HepG2 (cell line): ENCODE measurements at regions not wholly inside any gene's neighbourhood (a gene's known extent, or its start where the extent isn't known, plus 50 kb on each side); places are given as distances from the start of the nearest gene placed in this dataset.

ENCODE experiments used
- BCL6 ChIP-seq: IDR thresholded peaks from 2 replicates; pipeline ENCODE4 v1.6.1; 2016; ENCODE audit warnings: missing genetic modification reagents, missing compliant biosample characterization
- CCDC6 ChIP-seq: sonication (generic); formaldehyde crosslinking; IDR thresholded peaks from 2 replicates; pipeline ENCODE4 v1.8.1; 2022; ENCODE audit warnings: mild to moderate bottlenecking, missing genetic modification reagents, moderate library complexity
- CREM ChIP-seq, 2 experiments: sonication (generic) in 1 of 2; formaldehyde crosslinking in 1 of 2; IDR thresholded peaks; 2 replicates each; pipeline versions ENCODE4 v1.4.0 to v1.6.1; 2016 to 2020; ENCODE audit warnings: antibody characterized with exemption in 1 of 2, mild to moderate bottlenecking in 1 of 2, missing genetic modification reagents in 1 of 2
- ERF ChIP-seq: IDR thresholded peaks from 2 replicates; pipeline ENCODE4 v1.6.1; 2018; ENCODE audit warnings: missing biosample characterization, missing genetic modification reagents
- FOSL1 ChIP-seq: sonication (generic); formaldehyde crosslinking; IDR thresholded peaks from 2 replicates; pipeline ENCODE4 v1.9.0; 2021; ENCODE audit warnings: missing genetic modification reagents, borderline replicate concordance
- HNRNPK ChIP-seq: fragments of 200-400 bp; formaldehyde crosslinking; IDR thresholded peaks from 2 replicates; pipeline ENCODE4 v1.6.1; 2018; ENCODE audit warnings: low read length, low read depth, moderate library complexity, mild to moderate bottlenecking; ENCODE audit not compliant: poor library complexity, severe bottlenecking
- KLF11 ChIP-seq: IDR thresholded peaks from 2 replicates; pipeline ENCODE4 v1.6.1; 2016; ENCODE audit warnings: missing compliant biosample characterization
- MIER2 ChIP-seq: IDR thresholded peaks from 2 replicates; pipeline ENCODE4 v1.6.1; 2016; ENCODE audit warnings: missing biosample characterization, missing genetic modification reagents
- MYC ChIP-seq: sonication (generic); formaldehyde crosslinking; IDR thresholded peaks from 2 replicates; pipeline ENCODE4 v1.9.0; 2021; ENCODE audit warnings: missing genetic modification reagents, borderline replicate concordance
- TCF7L2 ChIP-seq: IDR thresholded peaks from 2 replicates; pipeline ENCODE4 v1.6.1; 2011; ENCODE audit warnings: mild to moderate bottlenecking, low read depth, low read length, moderate library complexity
- ZEB1 ChIP-seq: IDR thresholded peaks from 2 replicates; pipeline ENCODE4 v1.6.1; 2012; ENCODE audit warnings: mild to moderate bottlenecking, low read depth, inconsistent platforms; ENCODE audit not compliant: insufficient replicate concordance
- ZFP36L1 ChIP-seq: sonication (generic); formaldehyde crosslinking; IDR thresholded peaks from 2 replicates; pipeline ENCODE4 v1.8.0; 2022; ENCODE audit warnings: mild to moderate bottlenecking, missing genetic modification reagents, moderate library complexity
- ZMYM4 ChIP-seq: sonication (generic); formaldehyde crosslinking; IDR thresholded peaks from 2 replicates; pipeline ENCODE4 v1.8.1; 2023; ENCODE audit warnings: mild to moderate bottlenecking, missing genetic modification reagents
- ZNF572 ChIP-seq: sonication (generic); formaldehyde crosslinking; IDR thresholded peaks from 2 replicates; pipeline ENCODE4 v1.5.1; 2020; ENCODE audit warnings: mild to moderate bottlenecking, missing genetic modification reagents
- TF ChIP-seq, protein P1 (sequence below): sonication (generic); formaldehyde crosslinking; IDR thresholded peaks from 2 replicates; pipeline ENCODE4 v1.4.0; 2020; ENCODE audit warnings: missing genetic modification reagents, borderline replicate concordance
- TF ChIP-seq, protein P2 (sequence below): sonication (generic); formaldehyde crosslinking; IDR thresholded peaks from 2 replicates; pipeline ENCODE4 v1.4.0; 2020; ENCODE audit warnings: low read depth, mild to moderate bottlenecking, missing genetic modification reagents
- TF ChIP-seq, protein P3 (sequence below): sonication (generic); formaldehyde crosslinking; IDR thresholded peaks from 2 replicates; pipeline ENCODE4 v1.5.0; 2020; ENCODE audit warnings: mild to moderate bottlenecking, missing genetic modification reagents, borderline replicate concordance
- TF ChIP-seq, protein P4 (sequence below): sonication (generic); formaldehyde crosslinking; conservative IDR thresholded peaks from 2 replicates; pipeline ENCODE4 v1.4.0; 2020; ENCODE audit warnings: mild to moderate bottlenecking, missing genetic modification reagents, moderate library complexity
- TF ChIP-seq, protein P5 (sequence below): sonication (generic); formaldehyde crosslinking; IDR thresholded peaks from 2 replicates; pipeline ENCODE4 v1.8.0; 2022; ENCODE audit warnings: mild to moderate bottlenecking, missing genetic modification reagents

DNA sequence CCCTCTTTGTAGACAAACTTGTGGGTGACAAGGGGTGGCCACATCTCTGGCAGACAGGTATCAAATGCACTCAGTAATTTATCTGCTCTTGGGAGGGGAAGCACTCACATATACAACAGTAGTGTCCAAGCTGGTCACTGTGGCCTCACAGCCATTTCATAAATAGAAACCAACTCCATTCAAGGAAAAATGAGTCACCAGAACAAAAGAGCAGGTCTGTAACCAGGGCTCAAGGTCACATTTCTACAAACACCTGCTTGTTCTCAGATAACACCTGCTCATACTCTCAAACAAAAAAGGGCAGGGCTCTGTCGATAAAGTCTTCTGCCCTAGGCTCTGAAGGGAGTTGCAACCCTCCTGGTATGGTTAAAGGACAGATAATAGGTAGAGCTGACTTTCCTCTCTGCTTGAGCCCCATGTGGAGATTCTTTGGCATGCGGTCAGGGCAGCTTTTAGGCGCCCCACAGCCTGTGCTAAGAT is 459.0 kb downstream of the BCL11A start (continued):
- TF ChIP-seq MIER2 (CRISPR knock-in tag) (peak; percentile 83), ZEB1 (peak; percentile 97), CREM (IDR thresholded peaks at IDR 0.05) (peak; percentile 57), CREM (CRISPR knock-in tag; IDR thresholded peaks at IDR 0.05) (no peak), CCDC6 (CRISPR knock-in tag) (peak; percentile 29; the same call in 1 of the 2 replicates), TCF7L2 (peak; percentile 16; the same call in 1 of the 2 replicates), ZNF572 (no peak), FOSL1 (peak; percentile 88), ZFP36L1 (CRISPR knock-in tag) (0 out of 2 replicates have a peak, but pooled peaks have one; percentile 38), BCL6 (peak; percentile 85), HNRNPK (no peak), ERF (CRISPR knock-in tag) (peak; percentile 67; the same call in 1 of the 2 replicates), ZMYM4 (CRISPR knock-in tag) (peak; percentile 56; the same call in 1 of the 2 replicates), MYC (CRISPR knock-in tag) (no peak), KLF11 (CRISPR knock-in tag) (0 out of 2 replicates have a peak, but pooled peaks have one; percentile 53)
- TF ChIP-seq, protein P1, sequence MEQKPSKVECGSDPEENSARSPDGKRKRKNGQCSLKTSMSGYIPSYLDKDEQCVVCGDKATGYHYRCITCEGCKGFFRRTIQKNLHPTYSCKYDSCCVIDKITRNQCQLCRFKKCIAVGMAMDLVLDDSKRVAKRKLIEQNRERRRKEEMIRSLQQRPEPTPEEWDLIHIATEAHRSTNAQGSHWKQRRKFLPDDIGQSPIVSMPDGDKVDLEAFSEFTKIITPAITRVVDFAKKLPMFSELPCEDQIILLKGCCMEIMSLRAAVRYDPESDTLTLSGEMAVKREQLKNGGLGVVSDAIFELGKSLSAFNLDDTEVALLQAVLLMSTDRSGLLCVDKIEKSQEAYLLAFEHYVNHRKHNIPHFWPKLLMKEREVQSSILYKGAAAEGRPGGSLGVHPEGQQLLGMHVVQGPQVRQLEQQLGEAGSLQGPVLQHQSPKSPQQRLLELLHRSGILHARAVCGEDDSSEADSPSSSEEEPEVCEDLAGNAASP (CRISPR knock-in tag) = peak; percentile 73
- TF ChIP-seq, protein P2, sequence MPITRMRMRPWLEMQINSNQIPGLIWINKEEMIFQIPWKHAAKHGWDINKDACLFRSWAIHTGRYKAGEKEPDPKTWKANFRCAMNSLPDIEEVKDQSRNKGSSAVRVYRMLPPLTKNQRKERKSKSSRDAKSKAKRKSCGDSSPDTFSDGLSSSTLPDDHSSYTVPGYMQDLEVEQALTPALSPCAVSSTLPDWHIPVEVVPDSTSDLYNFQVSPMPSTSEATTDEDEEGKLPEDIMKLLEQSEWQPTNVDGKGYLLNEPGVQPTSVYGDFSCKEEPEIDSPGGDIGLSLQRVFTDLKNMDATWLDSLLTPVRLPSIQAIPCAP (CRISPR knock-in tag) = no peak
- TF ChIP-seq, protein P3, sequence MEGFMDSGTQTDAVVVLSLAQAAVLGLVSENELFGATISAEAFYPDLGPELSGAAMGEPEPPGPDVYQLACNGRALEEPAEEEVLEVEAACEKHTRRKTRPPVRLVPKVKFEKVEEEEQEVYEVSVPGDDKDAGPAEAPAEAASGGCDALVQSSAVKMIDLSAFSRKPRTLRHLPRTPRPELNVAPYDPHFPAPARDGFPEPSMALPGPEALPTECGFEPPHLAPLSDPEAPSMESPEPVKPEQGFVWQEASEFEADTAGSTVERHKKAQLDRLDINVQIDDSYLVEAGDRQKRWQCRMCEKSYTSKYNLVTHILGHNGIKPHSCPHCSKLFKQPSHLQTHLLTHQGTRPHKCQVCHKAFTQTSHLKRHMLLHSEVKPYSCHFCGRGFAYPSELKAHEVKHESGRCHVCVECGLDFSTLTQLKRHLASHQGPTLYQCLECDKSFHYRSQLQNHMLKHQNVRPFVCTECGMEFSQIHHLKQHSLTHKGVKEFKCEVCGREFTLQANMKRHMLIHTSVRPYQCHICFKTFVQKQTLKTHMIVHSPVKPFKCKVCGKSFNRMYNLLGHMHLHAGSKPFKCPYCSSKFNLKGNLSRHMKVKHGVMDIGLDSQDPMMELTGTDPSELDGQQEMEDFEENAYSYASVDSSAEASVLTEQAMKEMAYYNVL (CRISPR knock-in tag) = peak; percentile 93
- TF ChIP-seq, protein P4, sequence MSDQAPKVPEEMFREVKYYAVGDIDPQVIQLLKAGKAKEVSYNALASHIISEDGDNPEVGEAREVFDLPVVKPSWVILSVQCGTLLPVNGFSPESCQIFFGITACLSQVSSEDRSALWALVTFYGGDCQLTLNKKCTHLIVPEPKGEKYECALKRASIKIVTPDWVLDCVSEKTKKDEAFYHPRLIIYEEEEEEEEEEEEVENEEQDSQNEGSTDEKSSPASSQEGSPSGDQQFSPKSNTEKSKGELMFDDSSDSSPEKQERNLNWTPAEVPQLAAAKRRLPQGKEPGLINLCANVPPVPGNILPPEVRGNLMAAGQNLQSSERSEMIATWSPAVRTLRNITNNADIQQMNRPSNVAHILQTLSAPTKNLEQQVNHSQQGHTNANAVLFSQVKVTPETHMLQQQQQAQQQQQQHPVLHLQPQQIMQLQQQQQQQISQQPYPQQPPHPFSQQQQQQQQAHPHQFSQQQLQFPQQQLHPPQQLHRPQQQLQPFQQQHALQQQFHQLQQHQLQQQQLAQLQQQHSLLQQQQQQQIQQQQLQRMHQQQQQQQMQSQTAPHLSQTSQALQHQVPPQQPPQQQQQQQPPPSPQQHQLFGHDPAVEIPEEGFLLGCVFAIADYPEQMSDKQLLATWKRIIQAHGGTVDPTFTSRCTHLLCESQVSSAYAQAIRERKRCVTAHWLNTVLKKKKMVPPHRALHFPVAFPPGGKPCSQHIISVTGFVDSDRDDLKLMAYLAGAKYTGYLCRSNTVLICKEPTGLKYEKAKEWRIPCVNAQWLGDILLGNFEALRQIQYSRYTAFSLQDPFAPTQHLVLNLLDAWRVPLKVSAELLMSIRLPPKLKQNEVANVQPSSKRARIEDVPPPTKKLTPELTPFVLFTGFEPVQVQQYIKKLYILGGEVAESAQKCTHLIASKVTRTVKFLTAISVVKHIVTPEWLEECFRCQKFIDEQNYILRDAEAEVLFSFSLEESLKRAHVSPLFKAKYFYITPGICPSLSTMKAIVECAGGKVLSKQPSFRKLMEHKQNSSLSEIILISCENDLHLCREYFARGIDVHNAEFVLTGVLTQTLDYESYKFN = peak; percentile 87
- TF ChIP-seq, protein P5, sequence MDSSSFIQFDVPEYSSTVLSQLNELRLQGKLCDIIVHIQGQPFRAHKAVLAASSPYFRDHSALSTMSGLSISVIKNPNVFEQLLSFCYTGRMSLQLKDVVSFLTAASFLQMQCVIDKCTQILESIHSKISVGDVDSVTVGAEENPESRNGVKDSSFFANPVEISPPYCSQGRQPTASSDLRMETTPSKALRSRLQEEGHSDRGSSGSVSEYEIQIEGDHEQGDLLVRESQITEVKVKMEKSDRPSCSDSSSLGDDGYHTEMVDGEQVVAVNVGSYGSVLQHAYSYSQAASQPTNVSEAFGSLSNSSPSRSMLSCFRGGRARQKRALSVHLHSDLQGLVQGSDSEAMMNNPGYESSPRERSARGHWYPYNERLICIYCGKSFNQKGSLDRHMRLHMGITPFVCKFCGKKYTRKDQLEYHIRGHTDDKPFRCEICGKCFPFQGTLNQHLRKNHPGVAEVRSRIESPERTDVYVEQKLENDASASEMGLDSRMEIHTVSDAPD = peak; percentile 61; the same call in 1 of the 2 replicates
